ENCODE measurements at regions not wholly inside any gene's neighbourhood (a gene's known extent, or its start where the extent isn't known, plus 50 kb on each side); places are given as distances from the start of the nearest gene placed in this dataset.
"Not testable (repeated sequence)": the region's sequence is repeated elsewhere in the genome, so short reads cannot be mapped to it uniquely, and the experiment has no call there.

GRCh38 chr4:167939863-167940616, 152.3 kb upstream of the ANXA10 start:
- DNase-seq (ENCODE audit: low read depth): no peak

DNA sequence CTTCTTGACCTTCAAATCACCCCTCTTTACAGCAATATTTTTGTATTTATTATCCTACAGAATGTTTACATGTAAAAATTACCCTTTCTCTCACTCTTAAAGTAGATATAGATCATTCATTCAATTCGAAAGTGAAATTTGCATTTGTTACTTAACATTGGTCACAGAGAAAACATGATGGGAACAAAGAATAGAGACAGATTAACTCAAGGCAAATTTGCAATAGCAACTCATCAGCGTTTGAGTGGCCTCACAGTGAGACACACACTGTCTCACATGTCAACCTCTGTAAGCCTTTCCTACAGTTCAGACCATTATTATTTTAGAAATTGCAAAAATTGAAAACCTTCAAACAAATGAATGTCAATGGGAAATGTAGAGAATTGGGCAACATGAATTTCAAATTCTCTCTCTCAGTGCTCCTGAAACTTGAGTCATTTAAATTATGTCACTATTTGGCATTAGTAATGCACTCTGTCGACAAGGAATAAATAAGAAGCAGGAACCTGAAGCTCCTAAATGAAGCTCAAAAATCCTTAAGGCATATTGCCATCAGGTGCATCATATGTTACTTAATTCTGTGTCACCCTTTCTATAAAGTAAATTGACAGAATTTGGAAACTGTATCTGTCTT, 148.3 kb upstream of the ANXA10 start:
- DNase-seq (ENCODE audit: low read depth): no peak

GRCh38 chr4:167944721-167945120, 147.6 kb upstream of the ANXA10 start:
- no peak for DNase-seq (ENCODE audit: low read depth)

DNA sequence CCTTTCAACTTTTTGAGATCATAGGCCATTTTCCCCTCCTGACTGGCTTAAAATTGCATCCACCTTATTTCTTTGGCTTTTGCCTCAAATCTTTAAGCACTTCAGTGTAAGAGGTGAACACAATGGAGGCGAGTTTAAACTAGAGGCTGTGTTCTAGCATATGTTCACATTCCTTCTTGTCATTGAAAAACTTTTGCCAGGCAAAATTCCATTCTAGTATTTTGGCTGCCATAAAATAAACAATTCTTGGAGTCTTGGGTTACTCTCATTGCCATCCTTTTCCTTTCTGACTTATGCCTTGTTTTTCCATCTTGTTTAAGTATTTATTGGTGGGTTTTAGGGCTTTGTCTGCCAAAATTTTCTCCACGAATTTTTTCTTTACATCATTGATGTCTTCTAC, 137.3 kb upstream of the ANXA10 start:
- no peak for DNase-seq (ENCODE audit: low read depth)

DNA sequence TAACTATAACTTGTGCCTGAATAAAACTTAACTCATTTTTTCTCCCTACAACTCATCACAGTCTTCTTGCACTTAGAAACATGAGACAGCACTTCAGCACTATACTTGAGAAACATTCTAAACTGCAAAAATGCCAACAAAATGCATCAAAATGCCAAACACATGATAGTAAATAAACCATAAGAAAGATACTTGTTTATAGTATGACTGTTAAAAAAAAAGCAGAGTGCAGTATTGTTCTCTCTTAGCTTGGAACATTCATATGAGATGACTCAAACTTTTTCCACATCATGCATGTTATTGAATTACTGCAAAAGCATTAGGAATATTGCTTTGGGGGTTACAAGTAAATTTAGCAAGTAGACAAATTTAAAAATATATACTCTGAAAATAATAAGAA, 135.7 kb upstream of the ANXA10 start:
- DNase-seq (ENCODE audit: low read depth): no peak

- DNase-seq (ENCODE audit: low read depth): no peak
Measured at GRCh38 chr4:167964766-167965373, 127.5 kb upstream of the ANXA10 start.

DNA sequence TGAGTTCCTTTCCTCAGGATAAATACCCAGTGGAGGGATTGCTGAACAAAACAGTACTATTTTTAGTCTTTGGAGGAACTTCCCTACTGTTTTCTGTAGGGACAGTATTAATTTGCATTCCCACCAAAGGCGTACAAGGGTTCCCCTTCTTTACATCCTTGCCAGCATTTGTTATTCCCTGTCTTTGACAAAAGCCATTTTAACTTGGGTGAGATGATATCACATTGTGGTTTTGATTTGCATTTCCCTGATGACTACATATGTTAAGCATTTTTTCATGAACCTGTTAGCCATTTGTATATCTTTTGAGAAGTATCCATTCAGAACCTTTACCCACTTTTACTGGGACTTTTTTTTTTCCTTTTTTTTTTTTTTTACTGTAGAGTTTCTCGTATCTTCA, 126.2 kb upstream of the ANXA10 start:
- DNase-seq (ENCODE audit: low read depth): no peak

DNA sequence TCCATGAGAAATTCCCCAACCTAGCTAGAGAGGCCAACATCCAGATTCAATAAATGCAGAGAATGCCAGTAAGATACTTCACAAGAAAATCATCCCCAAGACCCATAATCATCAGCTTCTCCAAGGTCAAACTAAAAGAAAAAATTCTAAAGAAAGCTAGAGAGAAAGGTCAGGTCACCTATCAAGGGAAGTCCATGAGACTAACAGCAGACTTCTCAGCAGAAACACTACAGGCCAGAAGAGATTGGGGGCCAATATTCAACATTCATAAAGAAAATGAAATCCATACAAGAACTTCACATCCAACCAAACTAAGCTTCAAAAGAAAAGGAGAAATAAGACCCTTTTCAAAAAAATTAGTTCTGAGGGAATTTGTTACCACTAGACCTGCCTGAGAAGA, 118.8 kb upstream of the ANXA10 start:
- no peak for DNase-seq (ENCODE audit: low read depth)

- DNase-seq (ENCODE audit: low read depth): no peak
Measured at GRCh38 chr4:167985565-167985964, 106.8 kb upstream of the ANXA10 start.

DNA sequence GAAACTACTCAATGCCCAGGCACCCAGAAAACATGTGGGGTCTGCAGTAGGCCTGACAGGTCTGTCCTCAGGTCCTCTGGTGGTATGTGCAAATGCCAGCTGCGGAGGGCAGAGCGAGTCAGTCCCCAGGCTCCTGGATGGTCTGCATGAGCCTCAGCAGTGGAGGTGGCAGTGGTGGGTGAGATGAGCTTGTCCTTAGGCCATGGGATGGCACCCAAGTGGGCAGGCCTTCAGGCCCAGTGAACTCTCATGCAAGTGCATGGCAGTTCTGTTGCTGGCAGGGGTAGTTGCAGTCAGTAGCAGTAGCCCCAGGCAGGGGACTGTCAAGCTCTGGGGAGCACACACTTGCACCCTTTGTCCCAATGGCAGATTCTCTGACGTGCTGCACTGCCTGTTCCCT, 106.3 kb upstream of the ANXA10 start:
- DNase-seq (ENCODE audit: low read depth): no peak

DNA sequence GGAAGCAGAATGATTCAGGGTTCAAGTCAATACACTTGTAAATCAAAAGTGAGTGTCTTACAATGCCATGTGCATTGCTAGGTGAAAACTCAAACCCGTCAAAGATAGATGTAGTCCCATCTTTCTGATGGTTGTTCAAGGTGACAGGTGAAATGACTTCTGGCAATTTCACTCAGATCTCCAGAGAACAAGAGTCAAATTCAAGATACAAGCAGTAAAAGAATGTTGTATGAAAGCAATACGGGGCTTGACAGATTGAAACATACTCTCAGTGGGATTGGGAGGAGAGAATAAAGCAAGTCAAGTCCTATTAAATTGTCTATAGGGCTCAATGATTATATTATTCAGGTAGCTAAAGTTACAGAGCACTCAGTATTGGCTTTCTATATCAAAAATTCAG, 105.1 kb upstream of the ANXA10 start:
- no peak for DNase-seq (ENCODE audit: low read depth)

DNA sequence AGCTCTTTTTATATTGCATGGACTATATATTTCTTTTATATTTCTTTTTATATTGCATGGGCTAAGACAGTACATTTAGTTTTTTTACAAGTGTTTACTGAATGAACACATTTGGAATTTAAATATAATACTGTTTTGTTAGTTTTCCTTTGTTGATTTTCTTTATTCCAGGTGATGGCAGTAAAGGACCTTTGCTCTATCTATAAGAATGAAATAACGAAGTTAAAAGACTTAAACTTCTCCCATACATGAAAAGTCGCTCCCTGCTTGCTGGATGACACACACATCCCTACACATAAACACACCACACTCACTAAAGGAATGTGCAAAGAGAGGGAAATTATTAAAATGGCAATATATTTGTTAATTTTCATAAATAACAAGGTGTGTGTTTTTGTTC, 102.5 kb upstream of the ANXA10 start:
- no peak for DNase-seq (ENCODE audit: low read depth)

- not testable (repeated sequence) for DNase-seq (ENCODE audit: low read depth)
Measured at GRCh38 chr4:168008112-168008511, 84.2 kb upstream of the ANXA10 start.

- DNase-seq (ENCODE audit: low read depth): no peak
Measured at GRCh38 chr4:168019019-168019651, 73.2 kb upstream of the ANXA10 start.

DNA sequence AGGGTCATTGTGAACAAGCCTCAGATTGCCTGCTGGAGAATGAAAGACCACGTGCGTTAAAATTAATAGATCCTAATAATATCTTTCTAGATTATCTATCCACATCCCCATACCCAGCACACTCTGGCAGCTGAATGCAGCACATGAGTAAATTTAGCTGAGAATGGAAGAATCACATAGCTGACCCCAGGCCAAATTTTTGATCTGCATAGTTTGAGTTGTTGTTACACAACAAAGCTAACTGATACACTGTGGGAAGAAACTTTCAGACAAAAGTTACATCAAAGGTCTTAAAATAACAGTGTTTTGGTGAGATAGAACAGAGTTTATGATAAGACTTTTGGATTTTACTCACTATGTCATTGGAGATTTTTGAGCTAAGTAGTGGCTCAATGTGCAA, 72.4 kb upstream of the ANXA10 start:
- DNase-seq (ENCODE audit: low read depth): no peak

DNA sequence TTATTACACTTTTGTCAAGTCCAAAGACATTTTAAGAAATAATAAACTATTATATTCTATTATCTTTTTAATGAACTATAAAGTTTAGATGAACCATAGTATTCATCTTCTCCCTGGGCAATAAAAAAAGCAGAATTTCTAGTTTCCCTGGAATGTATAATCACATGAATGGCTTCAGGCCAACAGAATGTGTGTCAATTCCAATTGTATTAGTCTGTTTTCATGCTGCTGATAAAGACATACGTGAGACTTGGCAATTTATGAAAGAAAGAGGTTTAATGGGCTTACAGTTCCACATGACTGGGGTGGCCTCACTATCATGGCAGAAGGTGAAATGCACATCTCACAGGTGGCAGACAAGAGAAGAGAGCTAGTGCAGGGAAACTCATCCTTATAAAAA, 70.7 kb upstream of the ANXA10 start:
- no peak for DNase-seq (ENCODE audit: low read depth)

- no peak for DNase-seq (ENCODE audit: low read depth)
Measured at GRCh38 chr4:168028568-168028967, 63.8 kb upstream of the ANXA10 start.

GRCh38 chr4:168028970-168029597, 63.3 kb upstream of the ANXA10 start:
- no peak for DNase-seq (ENCODE audit: low read depth)

GRCh38 chr4:168037676-168038075, 54.7 kb upstream of the ANXA10 start:
- DNase-seq (ENCODE audit: low read depth): no peak

- DNase-seq (ENCODE audit: low read depth): no peak
Measured at GRCh38 chr4:168039593-168039992, 52.7 kb upstream of the ANXA10 start.

All from stimulated activated CD8-positive, alpha-beta memory T cell treated with anti-CD3 and anti-CD28 coated beads, Interleukin-4, amount 100 ng/mL, for 24 hours (primary cell).